DND-41 (cell line): ENCODE measurements at regions not wholly inside any gene's neighbourhood (a gene's known extent, or its start where the extent isn't known, plus 50 kb on each side); places are given as distances from the start of the nearest gene placed in this dataset.

Source experiments
- EZH2 ChIP-seq: IDR thresholded peaks from 3 replicates; pipeline ENCODE4 v1.6.1; 2012; ENCODE audit warnings: borderline replicate concordance, low read depth, mild to moderate bottlenecking, moderate library complexity, low read length, inconsistent platforms; ENCODE audit not compliant: severe bottlenecking
- TF ChIP-seq, protein P1 (sequence below): IDR thresholded peaks from 2 replicates; pipeline ENCODE4 v1.5.1; 2012; ENCODE audit warnings: borderline replicate concordance, low read length, moderate library complexity, mild to moderate bottlenecking; ENCODE audit not compliant: poor library complexity, severe bottlenecking; ENCODE audit errors: extremely low read depth

DNA sequence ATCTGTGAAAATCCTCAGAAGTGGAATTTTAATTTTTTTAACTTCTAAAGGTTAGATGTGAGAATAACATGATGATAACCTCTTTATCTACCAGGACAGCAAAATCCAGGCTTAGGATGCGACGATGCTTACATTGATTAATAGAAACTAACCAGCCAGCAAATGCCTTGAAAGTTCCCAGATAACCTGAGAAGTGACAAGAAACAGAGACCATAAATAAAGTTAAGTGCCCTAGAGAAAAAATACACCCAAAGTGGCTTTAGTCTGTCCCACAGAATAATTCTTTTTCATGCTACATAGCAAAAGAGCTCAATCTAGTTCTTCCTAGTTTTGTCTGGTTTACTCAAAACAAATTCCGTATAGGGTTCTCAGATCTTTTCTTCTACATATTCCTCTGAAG lies 262.7 kb downstream of the WDR11 start:
- TF ChIP-seq, protein P1, sequence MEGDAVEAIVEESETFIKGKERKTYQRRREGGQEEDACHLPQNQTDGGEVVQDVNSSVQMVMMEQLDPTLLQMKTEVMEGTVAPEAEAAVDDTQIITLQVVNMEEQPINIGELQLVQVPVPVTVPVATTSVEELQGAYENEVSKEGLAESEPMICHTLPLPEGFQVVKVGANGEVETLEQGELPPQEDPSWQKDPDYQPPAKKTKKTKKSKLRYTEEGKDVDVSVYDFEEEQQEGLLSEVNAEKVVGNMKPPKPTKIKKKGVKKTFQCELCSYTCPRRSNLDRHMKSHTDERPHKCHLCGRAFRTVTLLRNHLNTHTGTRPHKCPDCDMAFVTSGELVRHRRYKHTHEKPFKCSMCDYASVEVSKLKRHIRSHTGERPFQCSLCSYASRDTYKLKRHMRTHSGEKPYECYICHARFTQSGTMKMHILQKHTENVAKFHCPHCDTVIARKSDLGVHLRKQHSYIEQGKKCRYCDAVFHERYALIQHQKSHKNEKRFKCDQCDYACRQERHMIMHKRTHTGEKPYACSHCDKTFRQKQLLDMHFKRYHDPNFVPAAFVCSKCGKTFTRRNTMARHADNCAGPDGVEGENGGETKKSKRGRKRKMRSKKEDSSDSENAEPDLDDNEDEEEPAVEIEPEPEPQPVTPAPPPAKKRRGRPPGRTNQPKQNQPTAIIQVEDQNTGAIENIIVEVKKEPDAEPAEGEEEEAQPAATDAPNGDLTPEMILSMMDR: no peak
- no peak for TF ChIP-seq EZH2
